Epithelial cell of esophagus (primary cell): ENCODE measurements at regions not wholly inside any gene's neighbourhood (a gene's known extent, or its start where the extent isn't known, plus 50 kb on each side); places are given as distances from the start of the nearest gene placed in this dataset.

Experiments used
- DNase-seq: peaks from one replicate; pipeline ENCODE4 v3.0.0; 2010; ENCODE audit warnings: low read depth
- H3K4me3 ChIP-seq: 2 replicates; pipeline ENCODE4 v1.5.1; 2011; ENCODE audit warnings: mild to moderate bottlenecking, low read length, control low read depth
- TF ChIP-seq, protein P1 (sequence below): IDR thresholded peaks from 2 replicates; pipeline ENCODE4 v1.5.1; 2011; ENCODE audit warnings: low read depth, mild to moderate bottlenecking, low read length, control low read depth, inconsistent platforms; ENCODE audit not compliant: insufficient read depth; ENCODE audit errors: missing control alignments

DNA sequence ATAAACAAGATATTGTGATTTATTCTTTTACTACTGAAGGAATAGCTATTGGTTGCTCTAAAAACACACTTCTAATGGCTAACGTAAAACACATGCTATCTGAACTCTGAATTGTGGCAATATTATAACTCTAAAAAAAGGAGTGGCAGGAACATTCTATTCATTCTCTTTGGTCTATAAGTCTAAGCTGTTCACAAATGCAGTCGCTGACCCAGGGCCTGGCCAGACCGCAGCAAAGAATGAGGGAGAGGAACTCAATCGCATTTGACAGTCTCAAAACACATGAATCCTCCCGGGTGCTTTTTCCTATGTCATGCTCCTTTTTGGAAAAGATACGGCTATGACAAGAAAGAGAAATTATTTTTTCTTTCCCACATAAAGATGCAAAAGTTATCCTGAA is 651.6 kb upstream of the PITX2 start:
- TF ChIP-seq, protein P1, sequence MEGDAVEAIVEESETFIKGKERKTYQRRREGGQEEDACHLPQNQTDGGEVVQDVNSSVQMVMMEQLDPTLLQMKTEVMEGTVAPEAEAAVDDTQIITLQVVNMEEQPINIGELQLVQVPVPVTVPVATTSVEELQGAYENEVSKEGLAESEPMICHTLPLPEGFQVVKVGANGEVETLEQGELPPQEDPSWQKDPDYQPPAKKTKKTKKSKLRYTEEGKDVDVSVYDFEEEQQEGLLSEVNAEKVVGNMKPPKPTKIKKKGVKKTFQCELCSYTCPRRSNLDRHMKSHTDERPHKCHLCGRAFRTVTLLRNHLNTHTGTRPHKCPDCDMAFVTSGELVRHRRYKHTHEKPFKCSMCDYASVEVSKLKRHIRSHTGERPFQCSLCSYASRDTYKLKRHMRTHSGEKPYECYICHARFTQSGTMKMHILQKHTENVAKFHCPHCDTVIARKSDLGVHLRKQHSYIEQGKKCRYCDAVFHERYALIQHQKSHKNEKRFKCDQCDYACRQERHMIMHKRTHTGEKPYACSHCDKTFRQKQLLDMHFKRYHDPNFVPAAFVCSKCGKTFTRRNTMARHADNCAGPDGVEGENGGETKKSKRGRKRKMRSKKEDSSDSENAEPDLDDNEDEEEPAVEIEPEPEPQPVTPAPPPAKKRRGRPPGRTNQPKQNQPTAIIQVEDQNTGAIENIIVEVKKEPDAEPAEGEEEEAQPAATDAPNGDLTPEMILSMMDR = no peak
- no peak for DNase-seq
- no peak overlapping the region for H3K4me3 ChIP-seq

DNA sequence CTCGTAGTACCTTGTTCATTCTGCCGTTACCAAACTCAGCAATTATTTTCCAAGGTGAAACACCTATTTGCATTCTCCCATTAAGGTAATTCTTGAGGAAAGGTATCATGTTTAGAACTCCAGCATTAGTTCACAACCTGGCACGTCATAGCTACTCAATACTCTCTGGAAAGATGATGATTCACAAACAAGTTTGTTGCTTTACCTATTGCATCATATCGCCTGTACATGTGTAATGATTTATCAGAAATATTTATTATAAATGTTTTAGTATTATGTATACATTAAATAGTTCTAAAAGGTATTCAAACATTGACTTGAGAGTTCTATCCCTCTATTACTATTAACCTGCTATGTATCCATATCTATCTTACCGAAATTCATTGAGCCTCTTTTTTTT is 658.3 kb upstream of the PITX2 start:
- DNase-seq = peak; percentile 66
- TF ChIP-seq, protein P1 = no peak
- H3K4me3 ChIP-seq = no peak overlapping the region

DNA sequence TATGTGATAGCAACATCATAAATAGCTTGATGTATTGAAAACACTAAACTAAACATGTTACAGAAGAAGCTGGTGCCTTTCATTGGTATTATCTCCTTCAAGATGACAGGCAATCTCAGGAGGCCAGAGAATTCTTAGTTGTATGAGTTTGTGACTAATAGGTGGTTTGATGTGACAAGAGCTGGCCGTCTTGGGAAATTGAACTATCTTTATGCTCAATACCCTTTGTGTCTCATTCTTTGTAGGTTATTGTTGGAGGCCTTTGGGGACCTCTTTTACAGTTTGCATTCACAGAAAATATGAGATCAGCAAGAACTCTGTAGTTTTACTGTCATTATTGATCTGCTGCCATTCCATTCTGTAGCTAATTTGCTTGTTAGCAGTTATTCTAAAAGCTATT is 659.2 kb upstream of the PITX2 start:
- no peak for DNase-seq
- no peak overlapping the region for H3K4me3 ChIP-seq
- TF ChIP-seq, protein P1 = no peak

DNA sequence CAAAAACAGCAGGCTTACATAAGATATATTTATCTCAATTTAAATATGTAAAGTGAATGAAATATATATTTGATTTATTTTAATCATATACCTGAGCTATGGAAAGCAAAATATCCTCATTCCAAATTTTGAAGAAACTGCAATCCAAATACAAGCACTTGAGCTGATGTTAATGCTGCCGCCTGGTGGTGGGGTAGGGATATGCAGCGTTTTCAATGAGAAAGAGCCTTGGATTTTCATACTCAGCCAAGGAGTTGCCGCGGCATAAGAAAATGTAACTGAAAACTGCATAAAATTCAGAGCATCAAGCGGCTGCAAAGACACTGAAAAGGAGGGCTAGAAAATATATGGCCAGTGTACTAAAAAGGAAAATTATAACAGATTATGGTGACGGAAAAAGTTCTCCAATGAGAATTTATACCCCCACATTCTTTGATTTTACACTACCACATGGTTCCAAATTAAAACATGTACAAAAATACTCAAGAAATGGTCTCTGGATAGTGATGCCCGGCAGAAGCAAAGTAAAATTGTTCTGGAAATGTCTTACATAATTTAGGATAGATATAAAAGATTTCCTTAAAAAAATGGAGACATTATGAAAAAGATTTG is 660.3 kb upstream of the PITX2 start:
- peak; percentile 72 for DNase-seq
- H3K4me3 ChIP-seq = no peak overlapping the region
- TF ChIP-seq, protein P1 = peak; percentile 95

DNA sequence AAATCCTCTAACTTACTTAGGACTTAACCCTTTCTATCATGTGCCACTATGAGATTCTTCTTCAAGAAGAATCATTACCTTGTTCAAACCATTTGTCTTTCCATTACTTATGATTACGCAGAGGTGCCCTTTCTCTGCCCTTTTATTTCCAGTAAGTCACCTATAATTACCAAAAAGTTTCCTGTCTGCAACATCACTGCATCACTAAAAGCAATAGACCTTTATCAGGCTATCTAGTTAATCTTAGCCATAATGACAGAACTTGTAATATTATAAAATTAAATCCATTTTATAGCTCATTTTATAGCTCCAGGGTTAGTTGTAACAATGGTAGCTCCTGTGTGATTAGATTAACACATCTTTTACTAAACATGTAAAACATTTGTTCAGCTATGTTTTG is 673.6 kb upstream of the PITX2 start:
- no peak overlapping the region for H3K4me3 ChIP-seq
- TF ChIP-seq, protein P1 = no peak
- no peak for DNase-seq

DNA sequence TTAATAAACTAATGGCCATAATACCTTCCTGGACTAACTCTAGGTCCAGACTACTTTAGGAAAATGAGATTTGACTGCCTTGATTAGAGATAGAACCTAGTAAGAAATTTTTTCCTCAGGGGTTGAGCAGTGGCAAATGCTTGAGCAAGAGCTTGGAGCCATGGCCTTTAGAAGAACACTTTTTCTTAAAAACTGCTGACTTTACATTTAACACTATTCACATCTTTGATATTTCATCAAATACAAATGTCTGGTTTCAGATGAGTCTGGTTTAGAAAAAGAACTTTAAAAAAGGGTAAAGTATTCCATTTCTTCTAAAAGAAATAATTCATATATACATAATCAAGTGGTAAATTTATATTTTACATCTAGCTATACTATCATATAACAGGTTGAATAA is 680.9 kb upstream of the PITX2 start:
- no peak overlapping the region for H3K4me3 ChIP-seq
- DNase-seq = no peak
- TF ChIP-seq, protein P1 = no peak

DNA sequence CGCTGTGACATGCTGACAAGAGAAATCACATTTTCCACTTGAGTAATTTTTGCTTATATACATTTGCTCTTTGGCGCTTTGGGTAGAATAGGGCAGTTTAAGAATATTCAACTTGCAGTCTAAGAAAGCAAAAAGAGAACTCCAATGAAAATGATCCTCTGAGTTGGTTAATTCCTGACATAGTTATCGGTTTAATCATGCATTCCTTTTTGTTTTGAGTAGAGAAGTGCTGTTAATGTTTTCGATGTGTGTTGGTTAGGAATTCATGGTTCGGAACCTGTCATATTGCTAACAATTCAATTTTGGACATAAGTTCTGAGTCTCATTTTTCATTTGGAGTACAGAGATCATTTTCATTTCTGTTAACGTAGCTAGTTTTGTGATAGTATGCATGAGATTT is 700.6 kb upstream of the PITX2 start:
- TF ChIP-seq, protein P1 = no peak
- no peak overlapping the region for H3K4me3 ChIP-seq
- peak; percentile 13 for DNase-seq
